Activated naive CD4-positive, alpha-beta T cell treated with anti-CD3 and anti-CD28 coated beads for 36 hours (primary cell): ENCODE measurements at regions not wholly inside any gene's neighbourhood (a gene's known extent, or its start where the extent isn't known, plus 50 kb on each side); places are given as distances from the start of the nearest gene placed in this dataset.

Experiments used
- CTCF ChIA-PET: fragments of 350-600 bp; sonication (Branson Sonifier 250); formaldehyde crosslinking; loops from one replicate; lab custom pipeline; 2021; ENCODE audit warnings: antibody characterized with exemption; lab: Charles Lee
- DNase-seq: peaks from one replicate; pipeline ENCODE4 v3.0.0-alpha.2; 2020
- H3K27ac Mint-ChIP-seq: one replicate; pipeline ENCODE4 v1.8.0; 2021; ENCODE audit warnings: mild to moderate bottlenecking, mixed read lengths
- H3K27me3 Mint-ChIP-seq: one replicate; pipeline ENCODE4 v1.8.0; 2021; ENCODE audit warnings: low read depth, mixed read lengths
- H3K36me3 Mint-ChIP-seq: one replicate; pipeline ENCODE4 v1.8.0; 2021; ENCODE audit warnings: low read depth, mixed read lengths
- H3K4me1 Mint-ChIP-seq: one replicate; pipeline ENCODE4 v1.8.0; 2021; ENCODE audit warnings: low read depth, mixed read lengths
- H3K4me3 Mint-ChIP-seq: one replicate; pipeline ENCODE4 v1.8.0; 2021; ENCODE audit warnings: mild to moderate bottlenecking, moderate library complexity, mixed read lengths
- H3K9me3 Mint-ChIP-seq: one replicate; pipeline ENCODE4 v1.8.0; 2021; ENCODE audit warnings: mixed read lengths
- intact Hi-C: fragments of 100-400 bp; cut with micrococcal nuclease; formaldehyde crosslinking; loops from one replicate; pipeline ENCODE4 v1.15.1; 2023

GRCh38 chr17:15130426-15130825 lies 134.7 kb downstream of the PMP22 start:
- DNase-seq: no peak
- Mint-ChIP-seq H3K27me3 (peaks cover 15% of the 10 kb centered on the region), H3K36me3 (no peaks in the 10 kb centered on the region), H3K9me3 (no peaks in the 10 kb centered on the region), H3K4me1 (no peaks in the 10 kb centered on the region), H3K4me3 (no peak overlapping the region), H3K27ac (no peak overlapping the region)
- intact Hi-C loops: no loop called here
- CTCF ChIA-PET: no interaction called here

- no peak overlapping the region for H3K27ac Mint-ChIP-seq
- peaks cover 11% of the 10 kb centered on the region for H3K27me3 Mint-ChIP-seq
- CTCF ChIA-PET: no interaction called here
- H3K9me3 Mint-ChIP-seq: no peaks in the 10 kb centered on the region
- no peak overlapping the region for H3K4me3 Mint-ChIP-seq
- no peaks in the 10 kb centered on the region for H3K4me1 Mint-ChIP-seq
- no peak for DNase-seq
- no peaks in the 10 kb centered on the region for H3K36me3 Mint-ChIP-seq
- intact Hi-C loops: no loop called here
Measured at GRCh38 chr17:15129986-15130385, 135.1 kb downstream of the PMP22 start.

- CTCF ChIA-PET: no interaction called here
- H3K27ac Mint-ChIP-seq: no peak overlapping the region
- intact Hi-C loops: no loop called here
- H3K9me3 Mint-ChIP-seq: no peaks in the 10 kb centered on the region
- peaks cover 13% of the 10 kb centered on the region for H3K27me3 Mint-ChIP-seq
- DNase-seq: no peak
- H3K36me3 Mint-ChIP-seq: no peaks in the 10 kb centered on the region
- H3K4me1 Mint-ChIP-seq: no peaks in the 10 kb centered on the region
- no peak overlapping the region for H3K4me3 Mint-ChIP-seq
Measured at GRCh38 chr17:15124746-15125145, 140.4 kb downstream of the PMP22 start.

- no peak for DNase-seq
- Mint-ChIP-seq H3K4me1 (no peaks in the 10 kb centered on the region), H3K36me3 (no peaks in the 10 kb centered on the region), H3K27ac (no peak overlapping the region), H3K27me3 (peaks cover 14% of the 10 kb centered on the region), H3K9me3 (no peaks in the 10 kb centered on the region), H3K4me3 (no peak overlapping the region)
- intact Hi-C loops: no loop called here
- CTCF ChIA-PET: no interaction called here
Measured at GRCh38 chr17:15124264-15124595, 140.9 kb downstream of the PMP22 start.

- Mint-ChIP-seq H3K9me3 (no peaks in the 10 kb centered on the region), H3K27ac (no peak overlapping the region), H3K4me3 (no peak overlapping the region), H3K27me3 (peaks cover 16% of the 10 kb centered on the region), H3K36me3 (no peaks in the 10 kb centered on the region), H3K4me1 (no peaks in the 10 kb centered on the region)
- CTCF ChIA-PET: no interaction called here
- intact Hi-C loops: no loop called here
- DNase-seq: no peak
Measured at GRCh38 chr17:15123593-15124263, 141.4 kb downstream of the PMP22 start.

- no peaks in the 10 kb centered on the region for H3K9me3 Mint-ChIP-seq
- no peaks in the 10 kb centered on the region for H3K4me1 Mint-ChIP-seq
- CTCF ChIA-PET: no interaction called here
- peaks cover 13% of the 10 kb centered on the region for H3K27me3 Mint-ChIP-seq
- no peak overlapping the region for H3K27ac Mint-ChIP-seq
- intact Hi-C loops: no loop called here
- no peak overlapping the region for H3K4me3 Mint-ChIP-seq
- no peaks in the 10 kb centered on the region for H3K36me3 Mint-ChIP-seq
- no peak for DNase-seq
Measured at GRCh38 chr17:15122857-15123256, 142.3 kb downstream of the PMP22 start.

- H3K36me3 Mint-ChIP-seq: no peaks in the 10 kb centered on the region
- no peak for DNase-seq
- H3K4me3 Mint-ChIP-seq: no peak overlapping the region
- CTCF ChIA-PET: no interaction called here
- H3K27me3 Mint-ChIP-seq: peaks cover 12% of the 10 kb centered on the region
- H3K27ac Mint-ChIP-seq: no peak overlapping the region
- peaks cover 3% of the 10 kb centered on the region for H3K9me3 Mint-ChIP-seq
- no peaks in the 10 kb centered on the region for H3K4me1 Mint-ChIP-seq
- intact Hi-C loops: no loop called here
Measured at GRCh38 chr17:15121426-15121825, 143.7 kb downstream of the PMP22 start.

- intact Hi-C loops: no loop called here
- Mint-ChIP-seq H3K36me3 (no peaks in the 10 kb centered on the region), H3K9me3 (peaks cover 8% of the 10 kb centered on the region), H3K4me3 (no peak overlapping the region), H3K27me3 (peaks cover 11% of the 10 kb centered on the region), H3K4me1 (no peaks in the 10 kb centered on the region), H3K27ac (no peak overlapping the region)
- CTCF ChIA-PET: no interaction called here
- DNase-seq: no peak
Measured at GRCh38 chr17:15119968-15120367, 145.2 kb downstream of the PMP22 start.

GRCh38 chr17:15117239-15117638 lies 147.9 kb downstream of the PMP22 start:
- CTCF ChIA-PET: interaction anchor here (0.6 kb wide), 1 partner anchor 111 kb away, joined by 3 read pairs; no protein-coding TSS in a partner anchor
- H3K36me3 Mint-ChIP-seq: no peaks in the 10 kb centered on the region
- peaks cover 8% of the 10 kb centered on the region for H3K9me3 Mint-ChIP-seq
- H3K27me3 Mint-ChIP-seq: peaks cover 6% of the 10 kb centered on the region
- no peak for DNase-seq
- intact Hi-C loops: no loop called here
- H3K27ac Mint-ChIP-seq: no peak overlapping the region
- no peak overlapping the region for H3K4me3 Mint-ChIP-seq
- H3K4me1 Mint-ChIP-seq: no peaks in the 10 kb centered on the region

GRCh38 chr17:15112846-15113617 lies 152.1 kb downstream of the PMP22 start:
- intact Hi-C loops: no loop called here
- no peak for DNase-seq
- CTCF ChIA-PET: no interaction called here
- H3K27me3 Mint-ChIP-seq: peaks cover 2% of the 10 kb centered on the region
- H3K4me1 Mint-ChIP-seq: no peaks in the 10 kb centered on the region
- no peaks in the 10 kb centered on the region for H3K36me3 Mint-ChIP-seq
- no peak overlapping the region for H3K4me3 Mint-ChIP-seq
- H3K9me3 Mint-ChIP-seq: peaks cover 8% of the 10 kb centered on the region
- no peak overlapping the region for H3K27ac Mint-ChIP-seq

GRCh38 chr17:15109608-15110007 lies 155.5 kb downstream of the PMP22 start:
- no peaks in the 10 kb centered on the region for H3K36me3 Mint-ChIP-seq
- no peaks in the 10 kb centered on the region for H3K4me1 Mint-ChIP-seq
- no peak overlapping the region for H3K4me3 Mint-ChIP-seq
- peaks cover 3% of the 10 kb centered on the region for H3K27me3 Mint-ChIP-seq
- H3K27ac Mint-ChIP-seq: no peak overlapping the region
- no peak for DNase-seq
- H3K9me3 Mint-ChIP-seq: no peaks in the 10 kb centered on the region
- CTCF ChIA-PET: no interaction called here
- intact Hi-C loops: no loop called here

GRCh38 chr17:15108992-15109391 lies 156.1 kb downstream of the PMP22 start:
- no peak overlapping the region for H3K27ac Mint-ChIP-seq
- CTCF ChIA-PET: no interaction called here
- no peaks in the 10 kb centered on the region for H3K4me1 Mint-ChIP-seq
- no peaks in the 10 kb centered on the region for H3K36me3 Mint-ChIP-seq
- DNase-seq: no peak
- H3K4me3 Mint-ChIP-seq: no peak overlapping the region
- H3K9me3 Mint-ChIP-seq: no peaks in the 10 kb centered on the region
- intact Hi-C loops: no loop called here
- peaks cover 3% of the 10 kb centered on the region for H3K27me3 Mint-ChIP-seq

- DNase-seq: no peak
- Mint-ChIP-seq H3K36me3 (no peaks in the 10 kb centered on the region), H3K9me3 (no peaks in the 10 kb centered on the region), H3K27ac (no peak overlapping the region), H3K27me3 (peaks cover 3% of the 10 kb centered on the region), H3K4me1 (no peaks in the 10 kb centered on the region), H3K4me3 (no peak overlapping the region)
- CTCF ChIA-PET: no interaction called here
- intact Hi-C loops: no loop called here
Measured at GRCh38 chr17:15106540-15106939, 158.6 kb downstream of the PMP22 start.
